Occipital lobe (tissue), 2 donors: ENCODE measurements at regions not wholly inside any gene's neighbourhood (a gene's known extent, or its start where the extent isn't known, plus 50 kb on each side); places are given as distances from the start of the nearest gene placed in this dataset. TPM values are rescaled to one million over a fixed set of nuclear protein-coding genes. Genes with fewer than 3 reads are reported as not detected.

Source experiments
- DNase-seq: peaks from one replicate; lab custom pipeline; 2025; lab: John Stamatoyannopoulos, UW
- small RNA-seq: library from RNA; depleted of rRNA; stranded (forward); fragments of <200 nt; gene quantifications from one replicate; pipeline ENCODE3, GENCODE V24; 2014

DNA sequence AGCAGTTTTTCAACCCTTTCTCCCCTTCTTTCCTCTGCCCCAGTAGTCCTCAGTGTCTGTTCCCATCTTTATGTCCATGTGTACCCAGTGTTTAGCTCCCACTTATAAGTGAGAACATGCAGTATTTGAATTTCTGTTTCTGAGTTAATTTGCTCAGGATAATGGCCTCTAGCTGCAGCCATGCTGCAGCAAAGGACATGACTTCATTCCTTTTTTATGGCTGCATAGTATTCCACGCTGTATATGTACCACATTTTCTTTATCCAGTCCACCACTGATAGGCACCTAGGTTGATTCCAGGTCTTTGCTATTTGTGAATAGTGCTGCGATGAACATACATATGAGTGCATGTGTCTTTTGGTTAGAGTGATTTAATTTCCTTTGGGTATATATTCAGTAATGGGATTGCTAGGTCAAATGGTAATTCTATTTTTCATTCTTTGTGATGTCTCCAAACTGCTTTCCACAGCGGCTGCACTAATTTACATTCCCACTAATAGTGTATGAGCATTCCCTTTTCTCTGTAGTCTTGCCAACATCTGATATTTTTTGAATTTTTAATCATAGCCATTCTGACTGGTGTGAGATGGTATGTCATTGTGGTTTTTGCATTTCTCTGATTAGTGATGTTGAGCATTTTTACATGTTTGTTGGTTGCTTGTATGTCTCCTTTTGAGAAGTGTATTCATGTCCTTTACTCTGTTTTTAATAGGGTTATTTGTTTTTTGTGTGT is 54.6 kb upstream of the ANK2 start:
- no peak for DNase-seq

Small RNA genes lying in the stretch of these regions (small RNA-seq; reads per million reads assigned to genes)
- not detected for gene AC017007.1
- gene RF00019, result not detected
